ENCODE measurements at regions not wholly inside any gene's neighbourhood (a gene's known extent, or its start where the extent isn't known, plus 50 kb on each side); places are given as distances from the start of the nearest gene placed in this dataset.

DNA sequence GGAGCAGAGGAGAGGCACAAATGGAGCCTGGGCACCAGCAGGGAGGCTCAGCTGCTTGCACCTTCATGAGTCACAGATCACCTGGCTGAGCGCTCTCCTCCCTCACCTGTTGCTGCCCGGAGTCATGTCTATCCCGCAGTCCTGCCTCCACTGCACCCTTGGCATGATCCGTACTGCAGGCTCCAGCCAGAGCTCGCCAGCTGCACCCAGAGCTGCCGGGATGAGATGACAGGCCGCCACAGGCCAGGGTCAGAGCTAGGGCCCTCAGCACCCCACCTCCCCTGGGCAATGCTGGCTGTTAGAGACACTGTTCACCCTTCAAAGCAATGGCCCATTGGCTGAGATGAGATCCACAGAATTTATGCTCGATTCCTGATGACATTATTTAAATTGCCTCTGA, 702.8 kb downstream of the TBC1D22A start:
- no peak for DNase-seq (ENCODE audit: low read depth in 2 of 2)

DNA sequence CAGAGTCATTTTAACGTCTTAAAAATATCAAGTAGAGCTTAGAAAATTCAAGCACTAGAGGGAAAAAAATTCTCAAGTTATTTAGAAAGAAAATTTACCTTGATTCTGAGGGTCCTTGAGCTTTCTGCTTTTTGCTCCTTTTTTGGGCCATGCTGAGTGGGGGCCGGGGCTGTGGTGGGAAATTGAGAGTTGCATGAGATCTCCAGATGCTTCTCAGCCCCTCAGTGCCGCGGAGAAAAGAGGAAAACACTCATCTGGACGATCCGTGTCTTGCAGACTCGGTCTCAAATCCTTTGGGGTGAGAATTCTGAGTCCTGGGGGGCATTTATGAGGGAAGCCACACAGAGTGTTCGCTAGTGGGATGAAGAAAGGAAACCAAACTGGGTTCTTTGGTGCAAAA, 700.8 kb downstream of the TBC1D22A start:
- no peak for DNase-seq (ENCODE audit: low read depth in 2 of 2)

DNA sequence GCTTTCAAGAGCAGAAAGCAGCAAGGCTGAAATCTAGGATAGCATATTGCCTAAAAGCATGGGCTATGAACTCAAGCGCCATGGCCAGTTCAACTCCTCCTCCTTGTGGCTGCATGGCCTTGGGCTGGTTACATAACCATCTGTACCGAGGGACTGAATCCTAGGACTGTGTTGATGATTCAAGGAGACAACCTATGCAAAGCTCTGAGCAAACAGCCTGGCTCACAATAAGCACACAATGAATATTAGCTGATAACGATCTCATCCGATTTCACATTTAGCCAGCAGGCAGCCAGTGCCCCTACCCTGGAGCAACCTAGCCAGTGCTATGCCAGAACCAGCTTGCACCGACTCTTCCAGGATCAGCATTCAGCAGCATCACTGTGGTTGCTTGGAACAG, 698.4 kb downstream of the TBC1D22A start:
- DNase-seq (ENCODE audit: low read depth in 2 of 2): no peak

DNA sequence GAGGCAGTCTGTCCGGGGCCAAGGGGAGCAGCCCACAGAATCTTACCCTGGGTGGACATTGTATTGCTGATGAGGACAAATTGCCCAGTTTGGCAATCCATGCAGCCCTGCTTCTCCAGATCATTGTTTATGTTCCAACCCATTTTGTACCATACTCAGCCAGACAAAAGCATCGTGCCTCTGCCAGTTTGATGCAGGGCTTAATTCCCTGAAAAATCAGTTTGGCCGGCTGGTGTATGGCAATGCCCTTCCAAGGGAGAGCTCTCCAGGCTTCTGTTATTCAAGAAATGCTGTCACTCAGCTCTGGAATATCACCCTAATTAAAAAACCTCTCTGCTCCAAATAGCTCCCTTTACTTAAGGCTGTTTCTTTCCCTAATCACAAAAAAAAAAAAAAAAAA, 697.7 kb downstream of the TBC1D22A start:
- no peak for DNase-seq (ENCODE audit: low read depth in 2 of 2)

DNA sequence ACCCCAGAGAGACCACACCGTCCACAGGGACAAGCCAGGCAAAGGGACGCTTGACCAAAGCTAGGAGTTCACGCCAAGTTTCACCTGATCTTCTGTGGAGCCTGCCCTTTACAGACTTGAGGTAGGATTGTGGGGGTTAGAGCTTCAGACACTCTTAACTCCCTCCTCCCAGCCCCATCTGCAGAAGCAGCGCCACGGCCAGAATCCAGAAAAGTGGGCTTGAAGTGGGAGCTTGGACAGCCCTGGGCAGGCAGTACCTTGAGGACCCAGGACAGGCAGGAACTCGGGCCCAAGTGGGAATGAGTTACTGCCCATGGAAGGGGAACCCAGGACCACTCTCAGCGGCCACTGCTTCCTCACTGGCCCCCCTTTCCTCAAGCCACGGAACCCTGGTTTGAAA, 695.9 kb downstream of the TBC1D22A start:
- no peak for DNase-seq (ENCODE audit: low read depth in 2 of 2)

DNA sequence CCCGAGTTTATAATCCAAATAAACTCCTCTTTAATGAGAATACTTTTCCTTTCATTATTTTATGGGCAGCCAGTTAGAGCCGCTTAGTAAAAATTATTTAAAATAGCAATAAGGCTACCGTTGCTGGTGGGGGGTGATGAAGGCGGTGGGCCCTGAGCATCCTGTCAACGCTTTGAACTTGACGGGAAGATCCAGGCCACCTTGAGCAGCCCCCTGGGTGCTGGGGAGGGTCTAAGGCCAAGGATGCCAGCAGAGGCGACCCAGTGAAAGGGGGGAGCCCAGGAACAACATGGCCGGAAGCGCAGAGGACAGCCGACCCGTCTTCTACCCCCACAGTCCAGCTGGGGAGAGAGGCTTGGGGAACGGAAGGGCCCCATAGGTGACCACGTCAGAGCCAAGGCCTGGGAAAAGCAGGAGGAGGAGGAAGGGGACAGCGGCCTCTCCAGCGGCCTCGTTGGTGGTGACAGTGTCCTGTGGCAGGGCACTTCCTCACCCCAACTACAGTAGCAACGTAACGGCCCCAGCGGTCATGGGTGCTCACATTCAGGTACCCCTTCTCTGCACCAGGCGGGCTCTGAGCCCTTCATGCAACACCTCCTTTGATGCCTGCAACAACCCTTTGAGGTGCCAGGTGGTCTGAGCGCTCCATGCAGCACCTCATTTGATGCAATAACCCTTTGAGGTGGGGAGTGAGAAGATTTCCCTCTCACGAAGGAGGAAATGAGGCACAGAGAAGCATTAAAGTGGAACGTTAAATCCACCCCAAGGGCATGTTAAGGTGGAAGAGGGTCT, 695.3 kb downstream of the TBC1D22A start:
- DNase-seq (ENCODE audit: low read depth in 2 of 2): no peak

DNA sequence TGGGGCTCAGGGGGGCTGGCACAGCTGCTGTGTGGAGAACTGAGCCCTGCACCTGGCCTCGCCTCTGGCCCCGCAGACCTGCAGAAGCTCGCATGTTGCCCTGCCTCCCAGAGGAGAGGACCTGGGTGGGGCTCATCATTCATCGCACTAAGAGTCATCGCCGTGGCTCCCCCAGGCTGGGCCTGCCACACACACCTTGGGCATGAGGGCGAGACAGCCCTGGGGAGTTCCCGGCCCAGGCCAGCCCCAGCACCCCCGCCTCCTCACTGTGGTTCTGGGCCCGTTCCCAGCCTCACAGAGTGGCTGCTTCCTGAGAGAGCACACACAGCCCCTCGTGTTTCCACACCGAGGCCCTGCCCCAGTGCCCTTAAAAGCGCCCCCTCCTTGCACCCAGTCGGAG, 694.6 kb downstream of the TBC1D22A start:
- no peak for DNase-seq (ENCODE audit: low read depth in 2 of 2)

DNA sequence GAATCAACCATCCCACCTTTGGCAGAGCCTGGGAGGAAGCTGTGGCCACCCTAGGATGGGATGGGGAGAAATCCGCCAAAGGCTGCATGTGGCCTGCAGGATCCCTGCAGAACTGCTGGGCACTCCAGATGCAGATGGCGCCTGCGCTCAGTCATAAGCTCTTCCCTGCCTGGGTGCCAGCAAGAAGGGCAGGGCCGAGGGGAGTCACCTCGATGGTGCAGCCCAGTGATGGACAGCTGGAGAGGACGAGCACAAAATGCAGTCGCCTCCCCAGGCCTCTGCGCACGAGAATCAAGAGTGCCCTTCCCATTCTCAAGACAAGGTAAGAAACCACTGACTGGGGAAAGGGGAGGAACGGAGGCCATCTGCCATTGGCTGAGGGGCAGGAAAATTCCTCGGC, 693.6 kb downstream of the TBC1D22A start:
- no peak for DNase-seq (ENCODE audit: low read depth in 2 of 2)

DNA sequence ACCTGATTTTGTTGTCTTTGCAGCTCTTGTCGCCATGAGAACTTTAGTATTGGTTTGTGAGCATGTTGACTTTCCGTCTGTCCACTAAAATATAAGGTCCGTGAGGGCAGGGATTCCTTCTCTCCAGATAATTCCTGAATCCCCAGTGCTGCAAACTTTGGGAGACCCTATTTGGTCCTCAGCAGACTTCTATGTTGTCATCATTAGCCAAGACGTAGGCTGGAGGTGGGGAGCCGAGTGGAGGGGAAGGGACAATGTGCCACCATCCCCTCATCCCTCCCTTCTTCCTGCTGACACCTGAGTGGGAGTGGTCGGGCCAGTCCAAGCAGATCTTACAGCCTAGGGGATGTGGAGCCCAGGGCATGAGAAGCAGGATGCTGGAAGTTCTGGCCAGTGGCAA, 690.6 kb downstream of the TBC1D22A start:
- DNase-seq (ENCODE audit: low read depth in 2 of 2): no peak

DNA sequence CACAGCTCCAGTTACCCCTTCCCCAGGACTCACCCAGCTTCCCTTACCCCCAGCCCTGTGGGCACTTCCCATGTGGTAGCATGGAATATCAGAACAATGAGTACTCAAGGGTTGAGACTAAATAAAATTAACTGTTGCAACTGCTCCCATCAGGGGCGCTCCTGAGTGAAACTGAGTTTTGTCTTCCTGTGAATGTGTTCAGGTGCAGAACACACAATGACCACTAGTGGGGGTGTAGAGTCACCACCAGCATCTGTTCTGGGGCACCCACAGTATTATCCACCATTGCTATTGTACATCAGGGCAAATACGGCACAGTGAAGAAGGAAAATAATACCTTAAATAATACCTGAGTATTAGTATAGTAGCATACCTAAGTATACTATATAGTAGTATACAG, 689.7 kb downstream of the TBC1D22A start:
- DNase-seq (ENCODE audit: low read depth in 2 of 2): no peak

DNA sequence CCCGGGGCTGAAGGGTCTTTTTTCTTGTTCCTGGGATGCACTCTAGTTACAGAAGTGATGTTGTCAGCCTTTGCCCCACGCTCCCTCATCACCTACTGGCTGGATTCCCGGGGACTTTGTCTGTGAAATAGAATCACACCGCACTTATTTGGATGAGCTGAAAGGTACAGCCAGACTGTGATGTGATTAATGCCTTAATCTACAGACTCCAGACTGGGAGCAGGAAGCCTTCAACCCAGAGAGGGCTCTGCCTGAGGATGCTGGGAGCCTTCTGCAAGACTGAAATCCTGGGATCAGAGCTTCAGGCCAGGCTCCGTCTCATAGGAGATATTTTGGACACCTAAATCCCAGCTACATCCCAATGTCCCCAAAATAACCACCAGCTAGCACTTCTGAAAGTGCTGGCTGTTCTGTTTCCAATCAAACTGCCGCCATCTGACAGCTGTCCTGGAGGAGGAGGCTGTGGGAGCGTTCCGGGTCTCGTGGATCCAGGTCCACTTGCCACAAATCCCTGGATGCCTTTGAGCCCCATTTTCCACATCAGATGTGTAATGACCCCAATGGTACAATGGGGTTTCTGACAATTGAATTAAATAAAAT, 688.5 kb downstream of the TBC1D22A start:
- DNase-seq (ENCODE audit: low read depth in 2 of 2): no peak

DNA sequence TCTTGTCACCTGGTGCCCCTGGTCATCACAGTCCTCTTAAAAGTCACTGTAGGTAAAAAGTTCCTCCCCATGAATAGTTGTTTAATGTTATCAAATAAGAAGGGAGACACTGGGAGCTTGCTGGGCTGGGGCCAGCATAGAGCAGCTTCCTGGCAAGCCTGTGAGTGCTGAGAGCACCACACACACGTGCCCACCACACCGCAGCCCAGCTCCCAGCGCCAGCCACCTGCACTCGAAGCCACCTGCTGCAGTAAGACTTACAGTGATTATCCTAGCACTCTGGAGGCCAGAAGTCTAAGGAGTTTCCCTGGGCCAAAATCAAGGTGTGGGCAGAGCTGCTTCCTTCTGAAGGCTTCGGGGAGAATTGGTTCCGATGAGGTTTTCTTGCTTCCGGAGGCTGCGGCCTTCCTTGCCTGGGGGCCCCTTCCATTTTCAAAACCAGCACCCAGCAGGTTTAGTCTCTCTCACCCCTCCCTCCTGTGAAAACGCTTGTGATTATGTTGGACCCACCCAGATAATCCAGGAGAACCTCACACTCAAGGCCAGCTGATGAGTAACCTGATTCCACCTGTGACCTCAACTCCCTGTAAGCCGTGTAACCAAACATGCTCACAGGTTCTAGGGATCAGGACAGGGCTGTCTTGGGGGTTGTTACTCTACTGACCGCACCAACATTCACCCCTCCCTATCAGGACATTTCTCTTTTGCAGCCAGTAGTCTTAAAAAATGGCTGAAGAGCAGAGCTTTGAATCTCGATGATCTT, 687.2 kb downstream of the TBC1D22A start:
- no peak for DNase-seq (ENCODE audit: low read depth in 2 of 2)

DNA sequence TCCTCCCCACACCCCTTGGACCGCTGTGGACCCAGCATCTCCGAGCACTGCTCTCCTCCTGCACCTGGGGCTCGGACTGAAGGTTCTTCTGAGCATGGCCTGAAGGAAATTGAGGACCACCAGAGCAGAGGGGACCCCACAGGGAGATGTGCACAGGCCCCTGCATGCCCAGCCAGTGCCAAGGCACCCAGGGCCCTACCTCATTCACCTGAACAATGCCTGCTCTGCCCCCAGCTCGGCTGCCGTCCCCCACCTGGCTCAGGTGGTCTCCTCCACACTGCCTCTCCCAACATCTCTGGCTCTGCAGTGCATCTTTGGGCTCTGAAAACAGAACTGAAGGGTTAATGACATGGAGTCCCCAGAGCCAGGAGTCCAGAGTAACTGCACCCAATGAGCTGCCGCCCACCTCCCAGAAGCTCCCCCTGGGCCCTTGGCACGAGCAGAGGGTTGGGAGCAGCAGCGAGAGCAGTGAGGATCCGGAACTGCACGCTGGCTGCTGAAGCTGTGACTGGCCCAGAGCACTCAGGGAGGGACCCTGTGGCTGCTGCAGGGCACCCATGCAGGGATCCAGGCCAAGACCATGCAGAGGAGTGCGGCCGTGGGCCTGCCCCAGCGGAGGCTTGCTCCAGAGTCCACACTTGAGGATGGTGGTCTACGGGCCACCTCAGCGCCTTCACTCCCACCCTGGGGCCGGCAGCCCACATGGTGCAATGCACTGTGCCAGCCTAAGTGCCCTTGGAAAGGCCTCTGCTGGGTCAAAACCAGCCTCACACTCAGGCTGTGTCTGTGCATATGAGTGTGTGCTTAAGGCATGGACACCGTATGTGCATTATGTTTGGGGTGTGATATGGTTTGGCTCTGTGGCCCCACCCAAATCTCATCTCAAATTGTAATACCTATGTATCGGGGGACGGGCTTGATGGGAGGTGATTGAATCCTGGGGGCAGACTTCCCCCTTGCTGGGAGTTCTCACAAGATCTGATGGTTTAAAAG, 686.1 kb downstream of the TBC1D22A start:
- no peak for DNase-seq (ENCODE audit: low read depth in 2 of 2)

DNA sequence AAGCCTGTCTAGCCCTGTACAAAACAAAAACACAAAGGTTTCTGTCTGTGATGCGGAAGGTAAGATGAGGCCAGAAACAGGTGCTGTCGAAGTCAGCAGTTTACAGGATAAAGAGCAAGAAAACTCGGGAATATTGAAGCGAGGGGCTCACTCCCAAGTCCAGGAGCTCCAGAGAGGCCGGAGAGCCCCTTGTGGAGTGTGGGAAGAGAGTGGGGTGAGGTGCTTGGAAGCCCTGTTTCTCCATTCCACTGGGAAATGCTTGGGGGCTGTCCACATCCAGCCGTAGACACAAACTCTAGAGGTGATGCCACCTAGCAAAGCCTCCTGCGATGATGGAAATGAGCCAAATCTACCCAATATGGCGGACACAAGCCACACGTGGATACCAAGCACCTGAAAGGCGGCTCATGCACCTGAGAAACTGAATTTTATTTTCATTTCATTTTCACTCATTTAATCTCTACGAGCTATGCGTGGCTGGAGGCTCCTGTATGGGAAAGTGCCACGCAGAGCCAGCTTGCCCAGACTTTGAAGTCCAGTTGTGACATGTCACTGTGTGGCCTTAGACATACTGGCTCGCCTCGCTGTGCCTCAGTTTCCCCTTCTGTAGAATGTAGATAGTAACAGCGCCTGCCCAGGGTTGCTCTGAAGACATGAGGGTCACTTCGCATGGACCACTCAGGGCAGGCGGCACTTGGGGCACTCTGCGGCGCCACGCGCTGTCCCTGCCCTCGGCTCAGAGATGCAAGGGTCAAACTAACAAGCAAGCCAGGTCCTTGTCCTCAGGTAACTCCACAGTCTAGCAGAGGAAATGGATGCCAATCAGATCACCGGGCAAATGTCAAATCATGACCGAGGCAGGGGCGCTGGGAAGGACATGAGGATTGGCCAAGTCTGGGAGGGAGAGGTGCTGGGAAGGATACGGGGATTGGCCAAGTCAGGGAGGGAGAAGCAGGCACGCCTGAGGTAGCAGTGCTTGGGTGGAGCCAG, 684.7 kb downstream of the TBC1D22A start:
- no peak for DNase-seq (ENCODE audit: low read depth in 2 of 2)

DNA sequence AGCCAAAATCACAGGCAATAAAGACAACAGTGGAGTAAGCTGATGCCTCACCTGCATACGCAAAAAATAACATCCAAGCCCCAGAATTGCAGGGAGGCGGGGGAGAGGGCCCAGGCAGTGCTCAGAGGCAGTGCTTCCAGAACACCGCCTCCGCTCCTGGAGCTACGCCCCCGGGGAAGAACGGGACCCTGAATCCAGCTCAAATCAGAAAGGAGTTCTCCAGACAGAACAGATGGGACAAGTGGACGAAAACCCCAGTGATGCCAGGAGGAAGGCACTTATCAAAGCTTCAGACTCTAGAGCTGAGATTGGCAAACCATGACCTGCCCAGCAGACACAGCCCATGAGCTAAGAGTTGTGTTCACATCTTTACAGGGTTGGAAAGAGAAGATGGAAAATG, 683.9 kb downstream of the TBC1D22A start:
- DNase-seq (ENCODE audit: low read depth in 2 of 2): no peak

DNA sequence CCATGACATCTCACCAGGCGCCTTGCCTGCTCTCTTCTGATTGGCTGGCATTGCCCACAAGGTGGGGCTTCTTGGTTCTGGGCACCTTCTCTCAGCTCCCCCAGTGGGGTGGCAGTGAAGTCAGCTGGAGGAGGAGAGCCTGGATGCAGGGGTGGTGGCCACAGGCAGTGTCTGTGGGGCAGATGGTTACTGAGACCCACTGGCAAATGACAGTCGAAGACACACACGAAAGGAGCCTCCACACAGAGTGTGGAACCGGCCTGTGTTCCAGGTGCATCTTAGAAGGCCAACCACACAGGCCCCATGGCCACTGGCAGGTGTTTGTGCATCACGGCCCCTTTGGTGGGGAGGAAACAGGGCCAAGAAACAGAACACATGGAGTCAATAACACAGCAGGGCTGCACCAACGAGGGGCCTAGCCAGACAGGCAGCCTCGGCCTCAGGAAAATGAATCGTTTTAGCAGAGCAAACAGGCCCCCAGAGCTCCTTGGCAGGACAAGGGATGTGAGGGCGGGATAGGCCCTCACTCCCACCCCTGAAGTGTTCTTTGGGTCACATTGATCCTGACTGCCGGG, 683.4 kb downstream of the TBC1D22A start:
- no peak for DNase-seq (ENCODE audit: low read depth in 2 of 2)

DNA sequence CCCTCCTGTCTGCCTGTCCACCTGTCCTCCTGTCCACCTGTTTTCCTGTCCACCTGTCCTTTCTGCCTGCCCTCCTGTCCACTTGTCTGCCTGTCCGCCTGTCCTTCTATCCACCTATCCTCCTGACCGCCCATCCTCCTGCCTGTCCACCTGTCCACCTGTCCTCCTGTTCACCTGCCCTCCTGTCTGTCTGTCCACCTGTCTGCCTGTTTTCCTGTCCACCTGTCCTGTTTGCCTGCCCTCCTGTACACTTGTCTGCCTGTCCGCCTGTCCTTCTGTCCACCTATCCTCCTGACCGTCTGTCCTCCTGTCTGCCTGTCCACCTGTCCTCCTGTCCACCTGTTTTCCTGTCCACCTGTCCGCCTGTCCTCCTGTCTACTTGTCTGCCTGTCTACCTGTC, 682.8 kb downstream of the TBC1D22A start:
- DNase-seq (ENCODE audit: low read depth in 2 of 2): no peak

DNA sequence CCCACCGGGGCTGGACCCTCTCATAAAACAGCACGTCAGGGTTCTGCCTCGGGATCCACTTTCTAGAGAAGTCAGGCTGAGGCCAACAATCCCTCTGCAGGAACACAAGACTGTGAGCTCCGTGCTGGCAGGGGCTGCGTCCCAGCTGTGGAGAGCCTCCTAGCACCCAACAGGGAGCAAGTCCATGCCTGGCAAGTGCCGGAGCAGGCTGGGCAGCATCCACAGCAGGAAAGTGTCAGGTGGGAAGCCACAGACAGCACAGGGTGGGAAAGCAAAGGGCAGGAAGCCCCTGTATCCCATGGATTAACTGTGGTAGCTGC, 682.3 kb downstream of the TBC1D22A start:
- DNase-seq (ENCODE audit: low read depth in 2 of 2): no peak

DNA sequence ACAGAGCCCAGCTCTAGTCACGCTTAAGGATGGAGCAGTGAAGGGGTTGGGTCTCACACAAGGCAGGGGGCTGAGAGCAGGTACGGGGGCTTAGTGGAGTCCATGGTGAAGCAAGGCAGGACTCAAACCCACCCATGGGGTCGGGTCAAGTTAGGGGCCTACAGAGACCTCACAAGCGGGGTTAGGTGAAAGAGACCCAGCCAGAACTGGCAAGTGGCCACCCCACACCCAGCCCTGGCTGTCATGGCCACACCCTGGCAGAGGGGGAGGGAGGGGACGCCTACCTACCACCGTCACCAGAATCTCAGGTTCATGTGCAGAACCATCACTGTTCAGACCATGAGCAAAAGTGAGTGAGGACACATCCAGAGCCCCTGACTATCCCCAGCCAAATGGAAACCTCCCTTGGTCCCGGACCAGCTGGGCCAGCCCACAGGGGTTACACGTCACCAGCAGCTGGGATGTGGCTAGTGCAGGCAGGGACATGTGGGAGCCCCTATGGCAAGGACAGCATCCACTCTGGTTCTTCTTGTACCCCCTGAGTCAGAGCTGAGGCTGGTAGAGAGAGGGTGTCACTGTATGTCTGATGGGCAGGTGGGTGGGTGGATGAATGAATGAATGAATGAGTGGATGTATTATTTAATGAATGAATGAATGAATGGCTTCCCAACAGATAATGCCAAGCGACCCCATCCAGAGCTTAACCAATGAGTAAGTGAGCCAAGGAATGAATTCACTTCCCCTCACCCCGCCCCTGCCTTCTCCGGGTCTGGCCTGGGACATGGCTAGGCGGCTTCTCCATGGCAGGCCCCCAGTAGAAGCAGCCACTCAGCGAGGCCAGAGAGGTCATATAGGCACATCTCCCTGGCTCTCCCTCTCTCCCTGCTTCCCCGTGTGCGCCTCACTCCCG, 681.6 kb downstream of the TBC1D22A start:
- DNase-seq (ENCODE audit: low read depth in 2 of 2): no peak

Measured in dermis microvascular lymphatic vessel endothelial cell (primary cell).